ENCODE measurements at regions not wholly inside any gene's neighbourhood (a gene's known extent, or its start where the extent isn't known, plus 50 kb on each side); places are given as distances from the start of the nearest gene placed in this dataset.
A peak's percentile ranks its signal among the peaks of the same experiment; 100 is the strongest.

DNA sequence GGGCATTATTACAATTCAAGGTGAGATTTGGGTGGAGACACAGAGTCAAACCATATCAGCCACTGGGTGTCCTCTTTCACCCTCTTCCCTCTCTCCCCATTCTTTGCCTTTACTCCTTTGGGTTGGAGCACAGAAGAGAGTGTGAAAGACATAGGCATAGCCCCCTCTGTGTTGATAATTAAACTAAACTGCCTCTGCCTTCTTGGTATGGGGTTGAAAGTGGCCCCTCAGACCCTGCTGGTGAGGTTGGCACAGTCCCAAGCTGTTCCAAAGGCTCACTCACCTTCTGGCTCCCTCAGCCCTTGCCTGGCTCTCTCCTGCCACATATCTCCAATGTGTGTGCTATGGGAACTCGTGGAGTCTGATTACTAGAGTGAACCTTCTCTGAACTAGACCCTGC lies 210.6 kb upstream of the RXFP2 start:
- H3K4me1 ChIP-seq, result no peaks in the 10 kb centered on the region

DNA sequence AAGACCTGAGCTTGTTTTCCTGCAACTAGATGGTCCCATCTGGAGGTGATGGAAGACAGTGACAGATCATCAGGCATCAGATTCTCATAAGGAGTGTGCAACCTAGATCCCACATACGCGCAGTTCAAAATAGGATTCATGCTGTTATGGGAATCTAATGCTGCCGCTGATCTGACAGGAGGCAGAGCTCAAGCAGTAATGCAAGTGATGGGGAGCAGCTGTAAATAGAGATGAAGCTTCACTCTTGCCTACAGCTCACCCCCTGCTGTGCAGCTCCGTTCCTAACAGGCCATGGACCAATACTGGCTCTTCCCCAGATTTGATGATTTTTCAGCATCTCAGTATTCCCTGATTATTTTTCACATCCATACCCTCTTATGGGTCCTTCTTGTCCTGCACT lies 208.4 kb upstream of the RXFP2 start:
- Histone ChIP-seq H3K36me3 (no peaks in the 10 kb centered on the region), H3K27me3 (ENCODE audit: low read depth) (peaks cover 6% of the 10 kb centered on the region), H3K4me3 (no peak overlapping the region), H3K4me1 (no peaks in the 10 kb centered on the region), H3K27ac (replicated peaks) (no peak overlapping the region), H3K9me3 (replicated peaks) (no peaks in the 10 kb centered on the region)
- TF ChIP-seq, protein P1, sequence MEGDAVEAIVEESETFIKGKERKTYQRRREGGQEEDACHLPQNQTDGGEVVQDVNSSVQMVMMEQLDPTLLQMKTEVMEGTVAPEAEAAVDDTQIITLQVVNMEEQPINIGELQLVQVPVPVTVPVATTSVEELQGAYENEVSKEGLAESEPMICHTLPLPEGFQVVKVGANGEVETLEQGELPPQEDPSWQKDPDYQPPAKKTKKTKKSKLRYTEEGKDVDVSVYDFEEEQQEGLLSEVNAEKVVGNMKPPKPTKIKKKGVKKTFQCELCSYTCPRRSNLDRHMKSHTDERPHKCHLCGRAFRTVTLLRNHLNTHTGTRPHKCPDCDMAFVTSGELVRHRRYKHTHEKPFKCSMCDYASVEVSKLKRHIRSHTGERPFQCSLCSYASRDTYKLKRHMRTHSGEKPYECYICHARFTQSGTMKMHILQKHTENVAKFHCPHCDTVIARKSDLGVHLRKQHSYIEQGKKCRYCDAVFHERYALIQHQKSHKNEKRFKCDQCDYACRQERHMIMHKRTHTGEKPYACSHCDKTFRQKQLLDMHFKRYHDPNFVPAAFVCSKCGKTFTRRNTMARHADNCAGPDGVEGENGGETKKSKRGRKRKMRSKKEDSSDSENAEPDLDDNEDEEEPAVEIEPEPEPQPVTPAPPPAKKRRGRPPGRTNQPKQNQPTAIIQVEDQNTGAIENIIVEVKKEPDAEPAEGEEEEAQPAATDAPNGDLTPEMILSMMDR (IDR thresholded peaks at IDR 0.05; ENCODE audit: borderline replicate concordance), result no peak
- intact Hi-C loops (cut with micrococcal nuclease), result no loop called here
- no peak for DNase-seq

More for the DNA sequence above, 210.6 kb upstream of the RXFP2 start:
- TF ChIP-seq, protein P1 (IDR thresholded peaks at IDR 0.05; ENCODE audit: borderline replicate concordance), result no peak
- no peaks in the 10 kb centered on the region for H3K27me3 ChIP-seq (ENCODE audit: low read depth)
- no peak for DNase-seq
- H3K36me3 ChIP-seq, result no peaks in the 10 kb centered on the region
- intact Hi-C loops (cut with micrococcal nuclease), result no loop called here
- H3K27ac ChIP-seq (replicated peaks), result no peak overlapping the region
- H3K9me3 ChIP-seq (replicated peaks), result no peaks in the 10 kb centered on the region
- H3K4me3 ChIP-seq, result no peak overlapping the region

DNA sequence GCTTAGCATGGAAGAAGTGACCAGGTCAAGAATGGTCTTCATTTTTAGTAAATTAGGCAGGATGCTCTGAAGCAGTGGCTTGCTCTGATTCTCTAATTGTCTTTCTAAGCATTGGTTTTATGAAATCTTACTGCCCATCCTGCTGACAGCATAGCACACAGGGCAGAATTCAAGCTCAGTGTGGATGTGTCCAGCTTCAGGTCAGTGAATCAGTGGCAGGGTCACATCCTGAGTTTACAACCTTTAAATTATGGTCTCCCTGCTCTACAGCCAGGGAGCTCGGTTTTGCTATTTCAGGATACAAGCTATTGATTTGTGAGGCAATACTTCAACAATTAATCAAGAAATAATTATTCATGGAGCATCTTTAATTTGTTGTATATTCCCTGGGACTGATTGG lies 202.3 kb upstream of the RXFP2 start:
- no peaks in the 10 kb centered on the region for H3K4me1 ChIP-seq
- intact Hi-C loops (cut with micrococcal nuclease), result no loop called here
- no peak for DNase-seq
- H3K27me3 ChIP-seq (ENCODE audit: low read depth), result peaks cover 12% of the 10 kb centered on the region
- no peak overlapping the region for H3K4me3 ChIP-seq
- H3K9me3 ChIP-seq (replicated peaks), result no peaks in the 10 kb centered on the region
- TF ChIP-seq, protein P1 (IDR thresholded peaks at IDR 0.05; ENCODE audit: borderline replicate concordance), result no peak
- no peak overlapping the region for H3K27ac ChIP-seq (replicated peaks)
- H3K36me3 ChIP-seq, result no peaks in the 10 kb centered on the region

DNA sequence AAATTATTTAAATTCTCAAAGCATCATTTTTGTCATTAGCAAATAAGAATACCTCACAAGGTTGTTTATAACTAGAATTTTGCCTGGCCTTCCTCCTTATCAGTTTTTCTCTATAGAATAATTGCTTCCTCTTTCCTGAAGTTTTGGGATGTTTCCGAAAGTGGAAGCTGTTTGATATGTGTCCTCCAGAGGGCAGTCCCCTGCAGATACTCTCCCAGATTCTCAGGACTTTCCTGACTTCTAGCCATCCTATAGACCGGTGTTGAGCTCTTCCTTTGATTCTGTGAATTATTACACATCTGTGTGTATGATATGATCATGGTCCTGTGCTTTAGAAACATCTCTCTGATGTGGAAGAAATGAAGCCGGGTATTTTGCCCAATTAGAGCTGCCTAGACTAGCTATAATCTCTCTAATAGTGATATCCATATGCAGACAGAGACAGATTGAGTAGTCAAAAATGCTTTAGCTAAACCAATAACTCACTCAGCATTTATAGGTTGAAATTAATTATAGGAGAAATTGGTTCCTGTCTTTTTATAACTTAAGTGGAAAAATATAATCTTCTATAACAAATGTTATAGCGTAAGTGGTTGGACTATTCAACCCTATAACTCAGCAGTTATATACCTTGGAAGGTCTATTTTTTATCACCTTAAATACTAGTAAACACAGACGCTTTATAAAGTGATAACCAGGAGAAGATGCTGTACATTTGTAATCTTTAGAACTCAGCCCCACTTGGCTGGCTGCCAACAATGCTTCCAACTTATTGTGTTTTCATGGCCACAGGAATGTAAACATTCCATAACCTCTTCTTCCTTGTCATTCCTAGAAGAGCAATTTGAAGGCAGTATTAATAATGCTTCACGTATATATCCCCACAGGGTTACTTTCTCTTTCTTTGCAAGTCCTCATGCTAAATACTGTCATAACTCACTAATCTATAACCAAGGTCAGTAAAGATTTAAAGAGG lies 201.0 kb upstream of the RXFP2 start:
- H3K27ac ChIP-seq (replicated peaks), result no peak overlapping the region
- no peak for DNase-seq
- intact Hi-C loops (cut with micrococcal nuclease), result no loop called here
- H3K36me3 ChIP-seq, result no peaks in the 10 kb centered on the region
- no peak overlapping the region for H3K4me3 ChIP-seq
- no peaks in the 10 kb centered on the region for H3K4me1 ChIP-seq
- H3K9me3 ChIP-seq (replicated peaks), result peaks cover under 1% of the 10 kb centered on the region
- TF ChIP-seq, protein P1 (IDR thresholded peaks at IDR 0.05; ENCODE audit: borderline replicate concordance), result peak; percentile 63
- H3K27me3 ChIP-seq (ENCODE audit: low read depth), result peaks cover 12% of the 10 kb centered on the region

DNA sequence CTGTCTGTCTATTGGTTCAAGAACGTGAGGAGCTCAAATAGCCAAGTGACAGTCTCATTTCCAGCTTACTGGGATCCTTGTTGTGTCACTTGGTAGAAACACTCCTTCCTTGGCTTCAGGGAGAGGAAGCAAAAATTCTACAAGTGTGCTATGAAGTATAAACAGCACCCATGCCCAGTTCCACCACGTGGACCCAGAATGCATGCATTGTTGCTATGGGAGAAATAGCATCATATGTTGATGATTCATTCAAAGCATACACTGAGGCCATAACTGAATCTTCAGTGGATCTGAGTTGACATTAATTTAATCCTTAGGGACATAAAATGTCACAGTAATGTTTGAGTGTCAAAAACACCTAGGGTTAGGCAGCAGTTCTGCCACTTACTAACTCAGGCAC lies 199.0 kb upstream of the RXFP2 start:
- peaks cover 12% of the 10 kb centered on the region for H3K9me3 ChIP-seq (replicated peaks)
- intact Hi-C loops (cut with micrococcal nuclease), result loop anchor here (10.0 kb wide), 1 partner anchor 195 kb away; the partner anchor contains the start of gene RXFP2
- no peaks in the 10 kb centered on the region for H3K4me1 ChIP-seq
- H3K27me3 ChIP-seq (ENCODE audit: low read depth), result peaks cover 12% of the 10 kb centered on the region
- no peaks in the 10 kb centered on the region for H3K36me3 ChIP-seq
- no peak overlapping the region for H3K27ac ChIP-seq (replicated peaks)
- H3K4me3 ChIP-seq, result no peak overlapping the region
- TF ChIP-seq, protein P1 (IDR thresholded peaks at IDR 0.05; ENCODE audit: borderline replicate concordance), result no peak
- DNase-seq, result no peak

Data from left ventricle myocardium inferior (tissue), 1 donor.